ENCODE measurements at regions not wholly inside any gene's neighbourhood (a gene's known extent, or its start where the extent isn't known, plus 50 kb on each side); places are given as distances from the start of the nearest gene placed in this dataset.

GRCh38 chr9:19624519-19624918, 164.3 kb downstream of the SLC24A2 start:
- TF ChIP-seq, protein P1, sequence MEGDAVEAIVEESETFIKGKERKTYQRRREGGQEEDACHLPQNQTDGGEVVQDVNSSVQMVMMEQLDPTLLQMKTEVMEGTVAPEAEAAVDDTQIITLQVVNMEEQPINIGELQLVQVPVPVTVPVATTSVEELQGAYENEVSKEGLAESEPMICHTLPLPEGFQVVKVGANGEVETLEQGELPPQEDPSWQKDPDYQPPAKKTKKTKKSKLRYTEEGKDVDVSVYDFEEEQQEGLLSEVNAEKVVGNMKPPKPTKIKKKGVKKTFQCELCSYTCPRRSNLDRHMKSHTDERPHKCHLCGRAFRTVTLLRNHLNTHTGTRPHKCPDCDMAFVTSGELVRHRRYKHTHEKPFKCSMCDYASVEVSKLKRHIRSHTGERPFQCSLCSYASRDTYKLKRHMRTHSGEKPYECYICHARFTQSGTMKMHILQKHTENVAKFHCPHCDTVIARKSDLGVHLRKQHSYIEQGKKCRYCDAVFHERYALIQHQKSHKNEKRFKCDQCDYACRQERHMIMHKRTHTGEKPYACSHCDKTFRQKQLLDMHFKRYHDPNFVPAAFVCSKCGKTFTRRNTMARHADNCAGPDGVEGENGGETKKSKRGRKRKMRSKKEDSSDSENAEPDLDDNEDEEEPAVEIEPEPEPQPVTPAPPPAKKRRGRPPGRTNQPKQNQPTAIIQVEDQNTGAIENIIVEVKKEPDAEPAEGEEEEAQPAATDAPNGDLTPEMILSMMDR (IDR thresholded peaks at IDR 0.05; ENCODE audit: extremely low read depth, insufficient read depth, missing control alignments): no peak
- no peak for DNase-seq (ENCODE audit: low spot score)
- in situ Hi-C loops (cut with MboI; ENCODE audit: low pct_unique_long_range_greater_than_20kb, low sequenced_read_pairs, unreplicated experiment): no loop called here

DNA sequence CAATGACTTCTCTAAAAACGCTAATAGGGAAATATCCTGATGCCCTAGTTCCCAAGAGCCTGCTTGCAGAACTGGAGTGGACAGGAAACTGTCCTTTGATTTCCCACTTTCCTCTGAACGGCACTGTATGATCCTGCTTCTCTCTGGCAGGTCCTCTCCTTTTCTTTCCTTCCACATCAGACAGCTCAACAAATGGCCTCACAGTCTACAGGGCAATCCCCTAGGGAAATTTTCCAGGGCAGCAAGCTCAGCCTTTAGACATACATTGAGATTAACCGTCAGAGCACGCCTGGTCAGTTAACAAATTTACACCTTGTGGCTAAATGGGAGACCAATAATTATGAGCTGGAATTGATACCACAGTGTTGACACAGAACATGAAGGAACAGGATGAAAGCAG, 164.9 kb downstream of the SLC24A2 start:
- TF ChIP-seq, protein P1 (IDR thresholded peaks at IDR 0.05; ENCODE audit: extremely low read depth, insufficient read depth, missing control alignments): no peak
- in situ Hi-C loops (cut with MboI; ENCODE audit: low pct_unique_long_range_greater_than_20kb, low sequenced_read_pairs, unreplicated experiment): no loop called here
- DNase-seq (ENCODE audit: low spot score): no peak

GRCh38 chr9:19620326-19620725, 168.5 kb downstream of the SLC24A2 start:
- TF ChIP-seq, protein P1 (IDR thresholded peaks at IDR 0.05; ENCODE audit: extremely low read depth, insufficient read depth, missing control alignments): no peak
- in situ Hi-C loops (cut with MboI; ENCODE audit: low pct_unique_long_range_greater_than_20kb, low sequenced_read_pairs, unreplicated experiment): no loop called here
- DNase-seq (ENCODE audit: low spot score): no peak

DNA sequence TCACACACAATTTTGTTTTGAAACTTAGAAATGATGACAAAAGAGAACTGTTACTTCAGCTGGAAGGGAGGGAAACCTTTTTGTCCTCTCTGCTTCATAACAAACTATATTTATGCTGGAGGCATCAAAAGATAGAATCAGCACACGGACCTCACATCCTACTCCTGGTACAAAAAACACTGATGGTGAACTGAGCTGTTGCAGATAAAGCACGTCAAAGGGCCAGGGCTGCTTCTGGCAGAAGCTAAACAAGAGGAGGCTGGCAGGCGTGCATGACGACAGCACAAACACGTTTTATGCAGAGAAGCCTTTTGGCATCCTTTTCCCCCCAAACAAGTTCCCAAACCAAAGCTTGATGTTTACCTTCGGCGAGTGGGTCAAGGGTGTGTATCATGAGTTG, 169.6 kb downstream of the SLC24A2 start:
- TF ChIP-seq, protein P1 (IDR thresholded peaks at IDR 0.05; ENCODE audit: extremely low read depth, insufficient read depth, missing control alignments): no peak
- in situ Hi-C loops (cut with MboI; ENCODE audit: low pct_unique_long_range_greater_than_20kb, low sequenced_read_pairs, unreplicated experiment): no loop called here
- no peak for DNase-seq (ENCODE audit: low spot score)

GRCh38 chr9:19618816-19619215, 170.0 kb downstream of the SLC24A2 start:
- DNase-seq (ENCODE audit: low spot score): no peak
- TF ChIP-seq, protein P1 (IDR thresholded peaks at IDR 0.05; ENCODE audit: extremely low read depth, insufficient read depth, missing control alignments): no peak
- in situ Hi-C loops (cut with MboI; ENCODE audit: low pct_unique_long_range_greater_than_20kb, low sequenced_read_pairs, unreplicated experiment): no loop called here

DNA sequence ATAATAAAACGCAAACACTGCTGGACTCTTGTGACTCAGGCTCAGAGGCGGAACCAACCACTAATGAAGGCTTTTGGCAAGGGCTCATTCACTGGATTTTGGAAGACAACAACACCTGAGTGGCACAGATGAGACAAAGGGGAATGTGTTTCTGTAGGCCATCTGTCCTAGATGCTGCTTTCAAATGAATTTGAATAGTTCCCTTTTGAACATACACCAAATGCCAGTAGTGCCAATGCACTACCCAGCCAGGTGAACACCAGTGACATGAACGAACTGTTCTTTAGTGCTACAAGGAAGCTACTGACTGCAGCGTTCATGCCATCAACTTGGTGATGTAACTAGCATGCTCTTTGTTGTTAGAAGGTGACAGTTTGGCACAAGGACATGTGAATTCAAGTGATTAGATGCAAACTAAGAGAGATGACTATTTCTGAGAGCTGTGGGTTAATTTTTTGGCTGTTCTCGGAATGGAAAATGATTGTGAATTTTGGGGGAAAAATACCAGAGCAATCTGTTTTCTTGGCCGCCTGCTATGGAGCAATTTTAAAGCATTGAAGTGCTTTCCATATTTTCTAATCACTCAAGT, 173.7 kb downstream of the SLC24A2 start:
- no peak for DNase-seq (ENCODE audit: low spot score)
- in situ Hi-C loops (cut with MboI; ENCODE audit: low pct_unique_long_range_greater_than_20kb, low sequenced_read_pairs, unreplicated experiment): no loop called here

More for the DNA sequence above, 173.7 kb downstream of the SLC24A2 start:
- TF ChIP-seq, protein P1 (IDR thresholded peaks at IDR 0.05; ENCODE audit: extremely low read depth, insufficient read depth, missing control alignments): no peak

Data from GM13977 (cell line).